ENCODE measurements at regions not wholly inside any gene's neighbourhood (a gene's known extent, or its start where the extent isn't known, plus 50 kb on each side); places are given as distances from the start of the nearest gene placed in this dataset.
A peak's percentile ranks its signal among the peaks of the same experiment; 100 is the strongest.

GRCh38 chr10:3423384-3423783 lies 250.8 kb upstream of the PITRM1 start:
- POLR2A ChIA-PET (ENCODE audit: low non-redundant PET), result no interaction called here
- TF ChIP-seq, protein P1, sequence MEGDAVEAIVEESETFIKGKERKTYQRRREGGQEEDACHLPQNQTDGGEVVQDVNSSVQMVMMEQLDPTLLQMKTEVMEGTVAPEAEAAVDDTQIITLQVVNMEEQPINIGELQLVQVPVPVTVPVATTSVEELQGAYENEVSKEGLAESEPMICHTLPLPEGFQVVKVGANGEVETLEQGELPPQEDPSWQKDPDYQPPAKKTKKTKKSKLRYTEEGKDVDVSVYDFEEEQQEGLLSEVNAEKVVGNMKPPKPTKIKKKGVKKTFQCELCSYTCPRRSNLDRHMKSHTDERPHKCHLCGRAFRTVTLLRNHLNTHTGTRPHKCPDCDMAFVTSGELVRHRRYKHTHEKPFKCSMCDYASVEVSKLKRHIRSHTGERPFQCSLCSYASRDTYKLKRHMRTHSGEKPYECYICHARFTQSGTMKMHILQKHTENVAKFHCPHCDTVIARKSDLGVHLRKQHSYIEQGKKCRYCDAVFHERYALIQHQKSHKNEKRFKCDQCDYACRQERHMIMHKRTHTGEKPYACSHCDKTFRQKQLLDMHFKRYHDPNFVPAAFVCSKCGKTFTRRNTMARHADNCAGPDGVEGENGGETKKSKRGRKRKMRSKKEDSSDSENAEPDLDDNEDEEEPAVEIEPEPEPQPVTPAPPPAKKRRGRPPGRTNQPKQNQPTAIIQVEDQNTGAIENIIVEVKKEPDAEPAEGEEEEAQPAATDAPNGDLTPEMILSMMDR (conservative IDR thresholded peaks at IDR 0.05; ENCODE audit: low read depth, low read length), result no peak
- no peak for TF ChIP-seq EZH2 (IDR thresholded peaks at IDR 0.05; ENCODE audit: borderline replicate concordance, low read depth, low read length, poor library complexity, severe bottlenecking)
- Histone ChIP-seq H3K4me1 (ENCODE audit: insufficient read depth, low read length, poor library complexity, severe bottlenecking) (peaks cover 48% of the 10 kb centered on the region), H3K9me3 (ENCODE audit: low read depth, low read length, poor library complexity, severe bottlenecking) (no peaks in the 10 kb centered on the region), H3K27ac (ENCODE audit: low read depth, low read length, poor library complexity, severe bottlenecking) (no peak overlapping the region), H3K4me3 (ENCODE audit: low read depth, low read length, poor library complexity, severe bottlenecking) (no peak overlapping the region), H3K27me3 (replicated peaks; ENCODE audit: insufficient read depth, low read depth, low read length, poor library complexity) (no peaks in the 10 kb centered on the region), H3K36me3 (ENCODE audit: insufficient read depth, low read length, poor library complexity, severe bottlenecking) (no peaks in the 10 kb centered on the region)
- intact Hi-C loops (cut with micrococcal nuclease; ENCODE audit: unreplicated experiment), result no loop called here
- no TSS peak for BruUV-seq (replicated peaks)
- CTCF ChIA-PET, result no interaction called here
- DNase-seq (ENCODE audit: low spot score), result no peak

DNA sequence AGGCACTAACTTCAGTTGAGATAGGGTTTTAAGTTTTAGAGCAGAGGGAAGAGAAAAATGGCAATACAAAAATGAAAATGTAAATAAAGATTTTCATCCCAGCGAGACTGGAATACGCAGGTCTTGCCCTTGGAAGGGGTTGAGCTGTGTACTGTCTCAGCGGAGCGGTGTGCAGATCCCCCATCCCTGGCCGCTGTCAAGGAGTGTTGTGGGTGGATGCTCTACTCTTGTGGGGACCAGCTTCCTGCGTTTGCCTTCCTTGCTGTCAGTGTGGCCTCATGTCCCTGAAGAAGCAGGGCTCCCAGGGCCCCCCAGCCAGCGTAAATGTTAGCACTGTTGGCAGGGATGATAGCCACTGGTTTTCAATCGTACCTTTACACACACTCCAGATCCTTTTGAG lies 249.7 kb upstream of the PITRM1 start:
- Histone ChIP-seq H3K27ac (ENCODE audit: low read depth, low read length, poor library complexity, severe bottlenecking) (peak overlapping the region; percentile 8), H3K36me3 (ENCODE audit: insufficient read depth, low read length, poor library complexity, severe bottlenecking) (no peaks in the 10 kb centered on the region), H3K27me3 (replicated peaks; ENCODE audit: insufficient read depth, low read depth, low read length, poor library complexity) (no peaks in the 10 kb centered on the region), H3K4me3 (ENCODE audit: low read depth, low read length, poor library complexity, severe bottlenecking) (no peak overlapping the region), H3K4me1 (ENCODE audit: insufficient read depth, low read length, poor library complexity, severe bottlenecking) (peaks cover 43% of the 10 kb centered on the region), H3K9me3 (ENCODE audit: low read depth, low read length, poor library complexity, severe bottlenecking) (no peaks in the 10 kb centered on the region)
- intact Hi-C loops (cut with micrococcal nuclease; ENCODE audit: unreplicated experiment), result no loop called here
- POLR2A ChIA-PET (ENCODE audit: low non-redundant PET), result no interaction called here
- DNase-seq (ENCODE audit: low spot score), result no peak
- no TSS peak for BruUV-seq (replicated peaks)
- TF ChIP-seq, protein P1 (conservative IDR thresholded peaks at IDR 0.05; ENCODE audit: low read depth, low read length), result no peak
- no peak for TF ChIP-seq EZH2 (IDR thresholded peaks at IDR 0.05; ENCODE audit: borderline replicate concordance, low read depth, low read length, poor library complexity, severe bottlenecking)
- CTCF ChIA-PET, result no interaction called here

GRCh38 chr10:3421537-3422257 lies 249.1 kb upstream of the PITRM1 start:
- TF ChIP-seq, protein P1 (conservative IDR thresholded peaks at IDR 0.05; ENCODE audit: low read depth, low read length), result no peak
- ChIA-PET CTCF (no interaction called here), POLR2A (ENCODE audit: low non-redundant PET) (interaction anchor here (0.7 kb wide), 1 partner anchor 1990 kb away, joined by 4 read pairs; no protein-coding TSS in a partner anchor)
- peak overlapping the region; percentile 8 for H3K27ac ChIP-seq (ENCODE audit: low read depth, low read length, poor library complexity, severe bottlenecking)
- DNase-seq (ENCODE audit: low spot score), result no peak
- H3K4me3 ChIP-seq (ENCODE audit: low read depth, low read length, poor library complexity, severe bottlenecking), result no peak overlapping the region
- no TSS peak for BruUV-seq (replicated peaks)
- H3K36me3 ChIP-seq (ENCODE audit: insufficient read depth, low read length, poor library complexity, severe bottlenecking), result no peaks in the 10 kb centered on the region
- peaks cover 37% of the 10 kb centered on the region for H3K4me1 ChIP-seq (ENCODE audit: insufficient read depth, low read length, poor library complexity, severe bottlenecking)
- intact Hi-C loops (cut with micrococcal nuclease; ENCODE audit: unreplicated experiment), result no loop called here
- H3K27me3 ChIP-seq (replicated peaks; ENCODE audit: insufficient read depth, low read depth, low read length, poor library complexity), result no peaks in the 10 kb centered on the region
- no peaks in the 10 kb centered on the region for H3K9me3 ChIP-seq (ENCODE audit: low read depth, low read length, poor library complexity, severe bottlenecking)

Measured in A673 (cell line).